ENCODE measurements at regions not wholly inside any gene's neighbourhood (a gene's known extent, or its start where the extent isn't known, plus 50 kb on each side); places are given as distances from the start of the nearest gene placed in this dataset.
"Not testable (repeated sequence)": the region's sequence is repeated elsewhere in the genome, so short reads cannot be mapped to it uniquely, and the experiment has no call there.

DNA sequence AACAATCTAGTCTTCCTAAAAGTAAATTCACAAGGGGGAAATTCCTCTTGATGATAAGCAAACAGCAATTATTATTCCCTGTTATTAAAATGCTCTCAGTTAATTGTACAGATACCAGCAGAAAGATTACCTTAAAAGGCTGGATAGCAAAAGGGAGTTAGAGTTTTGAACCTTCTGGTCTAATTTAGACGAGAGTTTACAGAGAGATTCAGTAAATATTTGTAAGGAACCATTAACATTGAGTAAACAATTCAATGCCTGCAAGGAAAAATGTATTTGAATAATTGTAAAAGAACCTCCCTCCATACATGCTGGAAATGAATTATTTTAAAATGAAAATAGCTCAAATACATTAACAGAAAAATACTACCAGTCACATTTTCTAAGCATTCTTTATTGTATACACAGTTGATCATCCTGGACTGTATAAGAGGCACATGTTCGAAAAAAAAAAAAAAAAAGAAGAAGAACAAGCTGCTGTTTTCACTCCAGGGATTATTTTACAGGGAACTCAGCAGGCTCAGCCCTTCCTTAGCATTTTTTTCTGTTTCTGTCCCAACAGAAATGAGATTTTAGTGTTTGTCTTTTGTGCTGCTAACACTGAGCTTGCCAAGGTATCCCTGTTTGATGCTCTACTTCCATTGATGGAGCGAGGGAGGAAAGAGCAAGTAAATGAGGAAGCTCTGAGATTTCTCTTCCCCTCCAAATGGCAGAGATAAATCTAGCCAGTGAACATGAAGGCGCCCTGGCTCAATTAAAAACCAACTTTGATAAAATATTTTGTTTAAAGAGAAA, 141.1 kb downstream of the ENC1 start:
- no peak for DNase-seq

DNA sequence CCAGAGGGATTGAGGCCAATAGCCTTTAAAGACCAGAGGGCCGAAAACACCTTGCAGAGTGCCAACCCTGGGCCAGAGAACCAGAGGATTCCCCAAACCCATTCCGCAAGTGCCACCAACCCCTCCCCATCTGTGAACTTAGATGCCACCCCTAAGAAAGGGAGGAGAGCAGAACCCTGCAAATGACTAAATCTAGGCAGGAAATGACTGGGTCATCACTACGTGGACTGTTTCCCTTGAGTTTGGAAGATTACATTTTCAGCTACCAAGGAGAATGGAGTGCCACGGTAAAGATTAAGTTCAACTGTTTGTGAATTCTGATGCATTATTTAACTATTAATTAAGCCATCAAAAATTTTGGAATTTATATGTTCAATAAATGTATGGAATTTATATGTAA, 142.8 kb downstream of the ENC1 start:
- no peak for DNase-seq

DNA sequence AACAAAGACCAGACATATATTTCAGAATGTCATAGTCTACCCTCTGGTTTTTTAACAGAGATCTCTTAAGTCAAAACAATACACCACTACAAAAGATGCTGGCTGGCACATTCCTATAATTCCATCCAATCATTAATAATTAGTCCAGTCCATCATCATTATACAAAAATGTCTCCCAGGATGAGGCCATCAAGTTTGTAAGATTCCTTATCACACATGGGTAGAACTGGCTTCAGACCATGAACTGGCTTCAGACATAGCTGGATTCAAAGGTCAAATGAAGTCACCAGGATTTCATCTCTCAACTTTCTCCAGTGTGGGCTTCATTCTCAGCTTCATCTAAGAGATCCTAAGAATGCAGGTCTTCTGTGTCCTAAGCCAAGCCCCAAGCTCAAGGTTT, 147.1 kb downstream of the ENC1 start:
- no peak for DNase-seq

DNA sequence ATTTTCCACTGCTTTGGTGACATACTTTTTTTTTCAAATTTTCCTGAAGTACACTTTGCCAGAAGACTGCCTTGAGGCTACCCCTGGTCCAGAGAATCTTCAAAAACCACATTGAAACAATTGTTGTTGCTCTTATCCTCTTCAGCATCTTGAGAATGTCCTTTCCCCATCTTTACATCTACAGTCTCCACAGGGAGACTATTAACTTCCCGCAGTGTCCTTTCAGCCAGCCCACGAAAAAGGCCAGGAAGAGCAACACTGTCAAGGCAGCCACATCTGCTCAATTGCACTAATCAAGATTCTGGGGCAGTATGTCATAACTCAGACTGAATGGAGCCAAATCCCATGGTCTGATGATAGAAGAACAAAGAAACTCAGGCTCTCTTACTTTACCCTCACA, 148.3 kb downstream of the ENC1 start:
- no peak for DNase-seq

DNA sequence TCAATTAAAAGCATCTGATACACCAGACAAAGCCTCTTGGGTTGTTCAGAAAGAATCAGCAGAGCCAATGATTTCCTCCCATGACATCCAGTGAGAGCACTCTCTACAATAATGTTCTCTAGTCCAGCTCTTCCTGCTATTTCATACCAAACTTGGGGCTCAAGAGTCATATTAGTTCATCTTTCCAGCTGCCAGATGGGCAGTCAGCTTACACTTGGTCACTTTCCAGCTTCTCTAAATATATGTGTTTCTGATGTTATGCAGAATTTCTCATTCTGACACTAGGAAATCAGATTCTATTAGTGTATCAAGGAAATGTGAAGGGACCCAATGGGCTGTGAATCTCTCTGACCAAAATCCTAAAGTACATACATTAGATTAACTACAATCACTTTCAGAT, 148.9 kb downstream of the ENC1 start:
- DNase-seq: no peak

DNA sequence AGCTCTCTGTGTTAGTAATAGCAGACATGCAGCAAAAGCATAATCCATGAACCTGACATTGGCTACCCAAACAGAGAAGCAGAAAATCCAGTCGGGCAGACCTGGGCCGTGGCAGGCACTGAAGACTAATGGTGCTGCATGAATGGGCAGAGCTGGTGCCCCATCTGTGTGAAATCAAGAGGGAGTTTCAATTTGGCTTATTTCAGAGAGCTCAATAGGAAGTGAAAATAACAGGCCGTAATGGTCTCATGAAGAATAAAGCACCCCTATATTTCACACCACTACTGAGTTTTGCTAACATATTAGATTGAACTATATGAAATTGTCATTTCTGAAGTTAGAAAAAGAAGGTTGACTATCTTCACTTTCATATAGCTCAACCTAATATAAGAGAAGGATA, 149.7 kb downstream of the ENC1 start:
- peak in 2 of 3 donors; percentile 11 to 21 for DNase-seq

DNA sequence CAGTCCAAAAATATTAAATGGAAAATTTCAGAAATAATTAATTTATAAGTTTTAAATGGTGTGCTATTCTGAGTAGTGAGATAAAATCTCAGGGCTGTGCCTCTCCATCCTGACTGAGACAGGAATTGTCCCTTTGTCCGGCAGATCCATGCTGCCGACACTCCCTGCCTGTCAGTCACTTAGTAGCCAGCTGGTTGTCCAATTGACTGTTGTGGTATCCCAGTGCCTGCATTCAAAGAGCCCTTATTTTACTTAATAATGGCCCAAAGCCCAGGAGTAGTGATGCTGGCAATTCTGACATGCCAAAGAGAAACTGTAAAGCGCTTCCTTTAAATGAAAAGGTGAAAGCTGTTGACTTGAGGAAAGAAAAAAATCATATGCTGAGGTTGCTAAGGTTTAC, 157.5 kb downstream of the ENC1 start:
- DNase-seq: no peak

DNA sequence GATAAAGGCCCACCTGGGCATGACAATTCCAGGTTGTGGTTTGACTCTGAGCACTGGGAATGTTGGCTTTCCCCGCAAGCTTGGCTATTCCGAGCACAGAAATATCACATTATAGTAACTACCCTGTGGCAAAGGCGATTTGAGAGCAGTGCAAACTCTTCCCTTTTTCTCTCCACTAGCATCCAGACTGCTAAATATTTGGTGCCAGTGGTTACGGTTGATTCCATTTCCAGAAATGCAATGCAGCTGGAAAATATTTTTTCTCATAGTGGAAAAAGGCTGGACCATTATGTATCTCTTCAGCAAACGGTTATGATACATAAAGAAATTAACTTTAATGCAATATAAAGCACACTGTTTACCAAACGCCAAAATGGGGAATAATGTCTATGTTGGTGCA, 158.0 kb downstream of the ENC1 start:
- DNase-seq: no peak

DNA sequence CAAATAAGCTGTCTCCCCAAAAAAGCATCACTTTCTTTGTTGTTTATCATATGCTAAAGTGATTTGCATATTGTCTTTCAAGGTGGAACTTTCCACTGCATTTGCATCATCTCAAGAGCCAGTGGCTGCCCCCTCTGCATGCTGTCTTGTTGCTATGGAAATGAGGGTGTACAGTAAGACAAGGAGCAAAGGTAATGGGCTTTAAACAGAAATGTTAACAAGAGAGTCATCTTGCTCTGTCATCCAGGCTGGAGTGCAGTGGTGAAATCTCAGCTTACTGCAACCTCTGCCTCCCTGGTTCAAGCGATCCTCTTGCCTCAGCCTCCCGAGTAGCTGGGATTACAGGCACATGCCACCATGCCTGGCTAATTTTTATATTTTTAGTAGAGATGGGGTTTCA, 159.2 kb downstream of the ENC1 start:
- DNase-seq: not testable (repeated sequence)

DNA sequence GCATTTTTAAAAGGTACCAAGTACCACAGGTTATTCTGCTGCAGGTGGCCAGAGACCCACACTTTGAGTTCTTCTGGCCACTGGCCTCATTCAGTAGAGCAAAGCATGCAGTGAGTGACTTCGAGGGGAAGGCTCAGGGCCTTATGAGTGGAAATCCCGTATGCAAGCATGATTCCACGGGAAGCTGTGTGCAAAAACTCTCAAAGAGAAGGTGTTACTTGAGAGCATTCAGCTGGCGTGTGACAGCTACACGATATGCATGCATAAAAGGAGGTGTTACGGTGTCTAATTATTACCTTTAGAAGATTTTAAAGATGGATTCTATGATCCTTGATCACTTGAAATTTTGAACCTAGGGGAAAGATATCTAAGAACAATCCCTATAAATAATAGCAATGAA, 160.3 kb downstream of the ENC1 start:
- no peak for DNase-seq

DNA sequence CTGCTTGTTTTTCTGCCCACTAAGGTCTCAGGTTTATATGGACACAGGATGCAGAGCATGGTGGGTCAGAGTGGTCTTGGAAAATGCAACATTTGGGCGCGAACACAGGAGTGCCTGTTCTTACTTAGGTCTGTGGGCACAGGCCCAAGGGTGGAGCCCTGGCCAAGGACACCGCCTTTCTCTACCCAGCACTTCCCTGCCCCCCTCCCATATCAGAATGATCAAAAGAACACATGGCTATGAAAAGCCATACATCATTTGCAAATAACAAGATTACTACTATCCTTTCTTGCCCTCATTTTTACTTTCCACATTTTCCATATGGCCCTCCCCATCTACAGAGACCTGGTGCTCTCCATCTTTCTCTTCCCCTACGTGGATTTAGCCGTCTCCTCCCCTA, 162.2 kb downstream of the ENC1 start:
- DNase-seq: no peak

DNA sequence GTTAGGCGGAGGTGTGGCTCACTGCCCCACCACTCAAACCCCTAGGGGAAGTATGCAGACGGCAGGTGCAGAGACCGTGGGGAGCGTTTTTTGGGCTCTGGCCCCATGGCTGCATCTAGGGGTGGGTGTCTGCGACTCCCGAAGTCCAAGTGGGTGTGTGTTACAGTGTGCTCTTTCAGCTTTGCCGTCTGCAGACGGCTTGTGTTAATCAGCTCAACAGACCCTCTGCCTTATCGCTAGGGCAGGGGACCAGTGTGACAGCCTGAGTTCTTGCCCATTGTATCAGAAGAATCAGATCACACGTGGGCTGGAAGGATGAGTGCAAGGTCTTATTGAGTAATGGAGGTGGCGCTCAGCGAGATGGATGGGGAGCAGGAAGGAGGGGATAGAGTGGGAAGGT, 162.8 kb downstream of the ENC1 start:
- DNase-seq: no peak

DNA sequence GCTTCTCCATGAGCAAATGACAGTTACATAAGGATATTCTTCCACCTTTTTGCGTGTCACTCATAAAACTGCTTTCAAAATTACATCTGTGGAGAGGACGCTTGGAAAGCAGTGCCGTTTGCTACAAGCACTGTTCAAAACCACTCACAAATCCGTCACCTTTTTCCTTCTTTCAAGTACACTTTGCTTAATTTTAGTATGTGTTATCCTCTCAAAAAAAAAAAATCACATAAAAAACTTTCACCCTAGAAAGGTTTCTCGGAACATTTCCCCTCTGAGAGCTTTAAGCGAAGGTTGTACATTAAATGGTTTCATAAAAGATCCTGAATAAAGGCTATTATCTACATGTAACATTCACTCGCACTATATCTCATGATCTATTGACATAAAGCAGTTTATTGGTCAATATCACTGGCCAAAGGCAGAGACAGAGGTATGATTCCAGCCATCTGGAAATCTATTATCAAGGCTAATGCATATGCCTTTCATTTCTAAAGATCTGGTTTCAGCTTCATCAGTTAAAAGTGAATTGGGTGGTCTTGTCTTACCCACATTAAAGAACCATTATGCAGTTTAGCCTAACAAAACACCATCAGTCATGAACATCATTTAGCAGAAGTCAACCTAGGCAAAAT, 163.6 kb downstream of the ENC1 start:
- no peak for DNase-seq

DNA sequence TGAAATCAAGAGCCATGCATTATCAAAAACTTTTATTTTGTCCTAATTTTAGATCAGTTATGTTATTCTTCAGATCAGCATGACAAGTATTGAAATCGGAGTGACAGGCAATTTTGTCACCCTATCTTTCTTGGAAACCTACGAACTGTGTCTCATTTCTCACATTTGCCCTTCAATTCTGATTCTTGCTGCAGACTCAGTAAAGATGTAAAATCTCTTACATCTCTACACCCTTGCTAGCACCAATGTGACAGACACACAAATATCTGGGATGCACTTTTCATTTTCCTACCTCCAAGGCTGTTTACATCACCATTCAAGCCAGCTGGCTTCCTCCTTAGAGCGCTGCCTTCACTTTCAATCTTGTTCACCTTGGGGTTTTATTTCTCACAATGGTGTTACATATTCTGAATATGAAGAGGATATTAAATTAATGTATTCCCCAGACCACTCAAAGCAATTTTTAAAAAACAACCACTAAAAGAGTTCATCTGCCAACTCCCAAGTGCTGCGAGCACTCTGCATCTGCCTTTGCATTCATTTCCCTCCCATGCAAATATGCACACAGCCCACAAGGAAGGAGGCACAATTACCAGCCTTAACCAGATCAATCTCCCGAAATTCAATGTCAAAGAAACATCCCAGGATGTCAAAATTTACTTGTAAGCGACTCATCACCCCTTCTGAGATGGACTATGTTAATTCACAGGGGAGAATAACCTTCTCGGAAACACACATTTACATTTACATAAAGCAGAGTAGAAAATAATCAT, 164.3 kb downstream of the ENC1 start:
- no peak for DNase-seq

DNA sequence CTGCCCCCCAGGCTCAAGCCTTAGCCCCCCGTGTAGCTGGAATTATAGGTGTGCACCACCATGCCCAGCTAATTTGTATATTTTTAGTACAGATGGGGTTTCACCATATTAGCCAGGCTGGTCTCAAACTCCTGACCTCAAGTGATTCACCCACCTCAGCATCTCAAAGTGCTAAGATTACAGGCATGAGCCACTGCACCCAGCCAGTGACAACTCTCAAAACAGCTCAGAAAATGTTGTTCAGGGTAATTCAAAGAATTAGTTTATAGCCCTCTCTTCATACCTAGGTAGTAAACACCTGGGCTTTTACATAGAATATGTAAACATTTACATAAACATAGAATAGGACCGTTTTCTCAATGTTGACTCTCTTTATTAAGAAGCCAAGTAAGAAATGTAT, 168.7 kb downstream of the ENC1 start:
- no peak for DNase-seq

DNA sequence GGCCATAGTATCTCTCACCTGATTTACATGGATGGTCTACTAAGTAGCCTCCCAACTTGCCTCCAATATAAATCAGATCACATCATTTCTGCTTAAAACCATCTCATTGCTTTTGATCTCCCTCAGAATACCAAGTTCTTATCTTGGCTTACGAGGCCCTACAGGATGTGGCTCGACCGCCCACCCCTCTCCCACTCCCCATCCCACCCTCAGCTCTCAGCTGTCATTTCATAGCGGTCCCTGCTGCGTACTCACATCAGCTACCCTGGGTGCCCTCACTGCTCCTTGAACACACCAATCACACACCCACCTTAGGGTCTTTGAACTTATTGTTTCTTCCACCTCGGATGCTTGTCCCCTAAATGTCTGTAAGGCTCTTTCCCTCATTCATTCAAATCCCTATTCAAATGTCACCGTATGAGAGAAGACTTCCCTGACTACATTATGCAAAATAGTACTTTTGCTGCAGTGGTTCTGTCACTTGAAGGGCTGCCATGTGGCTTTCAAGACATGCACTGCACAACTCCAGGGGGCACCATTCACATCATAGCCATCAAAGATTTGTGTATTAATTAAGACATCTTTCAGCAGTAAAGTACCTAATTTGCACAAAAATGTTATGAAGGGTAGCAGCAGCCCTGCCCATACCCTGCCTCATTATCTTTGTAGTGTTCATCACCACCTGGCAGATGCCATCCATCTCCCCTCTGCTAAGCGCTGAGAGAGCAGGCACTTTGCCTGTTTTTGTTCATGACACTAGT, 171.1 kb downstream of the ENC1 start:
- DNase-seq: no peak

DNA sequence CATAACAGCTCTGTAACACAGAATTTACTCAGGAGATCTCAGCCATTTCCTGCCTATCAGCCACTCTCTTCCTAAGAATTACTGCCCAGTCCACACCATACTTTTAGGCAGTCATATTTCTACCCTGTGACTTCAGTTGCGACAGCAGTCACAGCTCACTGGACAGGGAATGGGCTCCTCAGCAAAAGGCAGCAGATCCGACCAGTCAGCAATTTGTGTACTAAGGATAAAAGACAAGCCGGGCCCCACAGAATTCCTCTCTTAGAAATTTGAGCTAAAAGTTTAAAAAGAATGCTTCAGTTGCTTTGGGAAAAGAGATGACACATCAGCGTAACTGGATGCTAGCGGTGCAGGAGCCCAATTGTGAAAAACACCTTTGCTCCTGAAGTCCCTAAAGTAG, 172.1 kb downstream of the ENC1 start:
- DNase-seq: no peak

DNA sequence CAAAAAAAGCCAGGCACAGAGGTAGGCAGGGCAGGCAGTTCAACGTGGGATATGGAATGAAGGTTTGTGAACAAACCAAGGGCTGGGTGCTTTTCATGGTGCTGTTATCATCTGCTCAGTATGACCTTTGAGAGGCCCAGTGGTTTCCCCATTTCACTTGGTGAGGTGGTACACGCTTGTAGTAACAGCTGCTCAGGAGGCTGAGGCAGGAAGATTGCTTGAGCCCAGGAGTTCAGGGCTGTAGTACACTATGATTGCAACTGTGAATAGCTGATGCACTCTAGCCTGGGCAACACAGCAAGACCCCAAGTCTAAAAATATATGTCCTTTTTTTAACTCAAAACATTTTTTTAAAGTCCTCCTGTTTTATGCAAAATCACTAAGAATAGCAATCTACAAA, 174.8 kb downstream of the ENC1 start:
- no peak for DNase-seq

DNA sequence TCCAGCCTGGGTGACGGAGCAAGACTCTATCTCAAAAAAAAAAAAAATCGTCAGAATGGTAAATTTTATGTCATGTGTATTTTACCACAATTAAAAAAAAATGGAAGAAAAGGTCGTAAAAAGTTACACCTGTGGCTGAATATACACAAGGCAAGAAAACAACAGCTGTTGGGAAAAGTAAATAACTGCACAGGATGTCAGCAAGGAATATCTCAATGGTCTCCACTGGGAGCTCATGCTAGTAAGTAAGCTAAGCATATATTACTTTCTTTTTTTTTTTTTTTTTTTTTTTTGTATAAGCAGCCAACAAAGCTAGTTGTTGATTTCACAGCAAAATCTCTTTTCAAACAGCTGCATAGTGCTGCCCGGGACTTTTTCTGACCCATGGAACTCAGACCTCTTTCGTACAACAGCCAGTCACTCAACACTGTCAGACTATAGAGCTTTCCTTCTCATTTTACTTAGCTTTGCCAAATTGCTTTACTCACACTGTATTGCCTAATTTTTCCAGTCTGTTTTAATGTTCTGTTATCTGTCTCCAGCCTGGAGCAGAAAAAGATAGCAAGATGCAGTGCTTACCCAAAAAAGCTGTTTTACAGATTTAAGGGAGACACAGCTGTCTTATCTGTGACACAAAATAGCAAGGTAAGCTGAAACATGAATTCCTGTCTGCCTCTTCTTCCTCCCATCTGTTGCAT, 175.9 kb downstream of the ENC1 start:
- DNase-seq: no peak

DNA sequence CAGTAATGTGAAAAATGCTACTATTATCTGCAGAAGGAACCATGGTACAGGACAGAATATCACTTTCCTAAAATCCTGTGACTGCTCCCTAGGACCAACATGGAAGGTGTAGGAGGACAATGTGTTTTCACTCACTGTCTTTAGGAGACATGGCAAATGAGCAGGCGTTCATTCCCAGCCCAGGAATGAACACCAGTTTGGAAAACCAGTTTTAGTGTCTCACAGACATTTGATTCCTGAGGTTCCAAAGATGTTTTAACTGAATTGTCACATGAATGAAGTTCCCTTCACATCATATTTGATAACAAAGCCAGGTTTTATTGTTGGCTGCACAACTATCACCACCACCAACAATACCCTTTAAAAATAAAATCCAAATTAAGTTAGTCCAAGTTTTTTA, 178.2 kb downstream of the ENC1 start:
- no peak for DNase-seq

DNA sequence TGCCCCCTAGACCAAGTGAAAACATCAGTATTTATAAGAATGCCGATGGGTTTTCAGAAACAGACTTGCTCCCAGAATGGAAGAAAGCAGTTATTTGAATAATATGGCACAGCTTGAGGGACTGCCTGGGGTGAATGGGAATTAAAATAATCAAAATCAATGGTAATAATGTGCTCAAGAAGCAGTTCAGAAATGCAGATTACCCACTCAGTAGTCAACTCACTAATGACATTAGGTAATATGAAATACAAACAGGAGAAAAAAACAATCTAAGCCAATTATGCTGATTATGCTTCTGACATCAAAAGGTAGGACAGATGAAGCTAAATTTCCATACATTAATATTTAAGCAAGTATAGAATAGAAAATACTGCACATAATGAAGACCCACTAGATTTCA, 179.3 kb downstream of the ENC1 start:
- DNase-seq: no peak

DNA sequence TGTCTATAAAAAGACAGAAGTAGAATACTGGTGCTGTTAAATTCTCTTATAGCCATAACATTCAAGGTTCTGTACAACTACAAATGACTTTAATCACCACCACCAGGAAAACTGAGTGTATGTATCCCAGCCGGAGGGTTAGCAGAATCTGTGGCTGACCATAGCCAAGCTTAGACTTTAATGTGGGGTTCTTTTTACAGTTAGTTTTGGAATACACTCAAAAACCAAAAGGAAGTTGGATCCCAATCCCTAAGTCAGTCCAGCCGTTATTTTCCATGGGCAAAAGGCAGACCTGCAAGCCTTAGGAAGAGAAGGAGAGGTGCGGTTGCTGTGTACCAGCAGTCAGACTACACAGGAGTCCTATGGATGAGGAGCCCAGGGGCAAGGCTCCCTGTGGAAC, 179.8 kb downstream of the ENC1 start:
- DNase-seq: no peak

DNA sequence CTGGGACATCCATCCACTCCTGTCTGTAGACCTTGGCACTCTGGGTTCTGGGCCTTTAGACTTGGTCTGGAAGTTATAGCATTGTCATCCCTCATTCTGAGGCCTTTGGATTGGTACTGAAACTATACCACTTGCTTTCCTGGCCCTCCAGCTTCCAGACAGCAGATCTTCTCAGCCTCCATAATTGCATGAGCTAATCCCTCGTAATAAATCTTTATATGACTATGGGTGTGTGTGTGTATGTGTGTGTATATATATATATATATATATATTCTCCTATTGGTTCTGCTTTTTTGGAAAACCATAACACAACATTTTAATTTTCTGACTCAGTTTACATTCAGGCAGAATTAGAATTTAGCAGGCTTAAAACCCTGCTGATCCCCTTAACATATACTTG, 180.5 kb downstream of the ENC1 start:
- no peak for DNase-seq
